GM13977 (cell line): ENCODE measurements at regions not wholly inside any gene's neighbourhood (a gene's known extent, or its start where the extent isn't known, plus 50 kb on each side); places are given as distances from the start of the nearest gene placed in this dataset.
"Not testable (repeated sequence)": the region's sequence is repeated elsewhere in the genome, so short reads cannot be mapped to it uniquely, and the experiment has no call there.

Experiments
- DNase-seq: peaks from one replicate; pipeline ENCODE4 v3.0.0; 2012; ENCODE audit warnings: low spot score
- CTCF ChIP-seq: IDR thresholded peaks from 2 replicates; pipeline ENCODE4 v1.5.1; 2012; ENCODE audit warnings: mild to moderate bottlenecking, control low read depth; ENCODE audit not compliant: insufficient read depth; ENCODE audit errors: extremely low read depth, missing control alignments
- in situ Hi-C: fragments of 300-500 bp; cut with MboI; formaldehyde crosslinking; loops from one replicate; pipeline ENCODE4 v1.12.0; 2022; ENCODE audit warnings: low sequenced_read_pairs, low pct_unique_long_range_greater_than_20kb, mixed read lengths, inconsistent platforms; ENCODE audit not compliant: unreplicated experiment

GRCh38 chr12:89200217-89200616 is 152.1 kb downstream of the DUSP6 start:
- TF ChIP-seq CTCF = no peak
- in situ Hi-C loops = no loop called here
- no peak for DNase-seq

GRCh38 chr12:89195470-89195869 is 156.8 kb downstream of the DUSP6 start:
- no peak for DNase-seq
- TF ChIP-seq CTCF = no peak
- in situ Hi-C loops = no loop called here

GRCh38 chr12:89194683-89195082 is 157.6 kb downstream of the DUSP6 start:
- TF ChIP-seq CTCF = no peak
- DNase-seq = no peak
- in situ Hi-C loops = no loop called here

GRCh38 chr12:89192429-89192828 is 159.9 kb downstream of the DUSP6 start:
- TF ChIP-seq CTCF = no peak
- in situ Hi-C loops = no loop called here
- no peak for DNase-seq

- in situ Hi-C loops, DNase-seq: not testable (repeated sequence)
These were observed 160.7 kb downstream of the DUSP6 start for GRCh38 chr12:89191597-89191996.

- in situ Hi-C loops = no loop called here
- TF ChIP-seq CTCF = no peak
- no peak for DNase-seq
These were observed 162.9 kb downstream of the DUSP6 start for GRCh38 chr12:89189448-89189847.

- DNase-seq = no peak
- no peak for TF ChIP-seq CTCF
- in situ Hi-C loops = no loop called here
These were observed 164.8 kb downstream of the DUSP6 start for GRCh38 chr12:89187507-89187906.

GRCh38 chr12:89185889-89186288 is 166.4 kb downstream of the DUSP6 start:
- in situ Hi-C loops = no loop called here
- no peak for TF ChIP-seq CTCF
- no peak for DNase-seq
